B cell (primary cell): ENCODE measurements at regions not wholly inside any gene's neighbourhood (a gene's known extent, or its start where the extent isn't known, plus 50 kb on each side); places are given as distances from the start of the nearest gene placed in this dataset.

Experiments used
- CTCF ChIP-seq: fragments of 200-600 bp; IDR thresholded peaks from one replicate; pipeline ENCODE4 v1.8.0; 2022; ENCODE audit warnings: antibody characterized with exemption, mild to moderate bottlenecking
- EZH2 ChIP-seq: IDR thresholded peaks from 2 replicates; pipeline ENCODE4 v1.6.1; 2012; ENCODE audit warnings: borderline replicate concordance, low read depth, mild to moderate bottlenecking, moderate library complexity, low read length; ENCODE audit not compliant: insufficient read depth, poor library complexity, severe bottlenecking

GRCh38 chr16:29154088-29154487, 169.2 kb downstream of the LAT start:
- no peak for TF ChIP-seq CTCF
- no peak for TF ChIP-seq EZH2
